Inflammatory macrophage treated with lipopolysaccharide for 1 hour (primary cell): ENCODE measurements at regions not wholly inside any gene's neighbourhood (a gene's known extent, or its start where the extent isn't known, plus 50 kb on each side); places are given as distances from the start of the nearest gene placed in this dataset.

Source experiments
- DNase-seq, 2 donors: peaks; one replicate each; pipeline ENCODE4 v3.0.0-alpha.2; 2020 to 2022

DNA sequence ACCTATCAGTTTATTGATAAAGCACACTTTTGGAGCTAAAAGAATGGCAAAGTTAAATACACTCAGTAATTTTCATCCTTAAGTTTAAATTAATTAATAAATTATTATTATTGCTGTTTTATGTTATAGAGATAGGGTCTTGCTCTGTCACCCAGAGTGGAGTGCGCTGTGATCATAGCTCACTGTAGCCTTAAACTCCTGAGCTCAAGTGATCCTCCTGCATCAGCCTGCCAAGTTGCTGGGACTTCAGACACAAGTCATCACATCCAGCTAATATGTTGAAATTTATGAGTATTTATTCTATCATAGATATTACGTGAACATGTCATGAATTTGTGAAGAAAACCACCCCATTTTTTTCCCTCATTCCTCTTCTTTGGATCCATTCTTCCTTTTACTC lies 64.2 kb downstream of the GJA1 start:
- DNase-seq, result no peak

DNA sequence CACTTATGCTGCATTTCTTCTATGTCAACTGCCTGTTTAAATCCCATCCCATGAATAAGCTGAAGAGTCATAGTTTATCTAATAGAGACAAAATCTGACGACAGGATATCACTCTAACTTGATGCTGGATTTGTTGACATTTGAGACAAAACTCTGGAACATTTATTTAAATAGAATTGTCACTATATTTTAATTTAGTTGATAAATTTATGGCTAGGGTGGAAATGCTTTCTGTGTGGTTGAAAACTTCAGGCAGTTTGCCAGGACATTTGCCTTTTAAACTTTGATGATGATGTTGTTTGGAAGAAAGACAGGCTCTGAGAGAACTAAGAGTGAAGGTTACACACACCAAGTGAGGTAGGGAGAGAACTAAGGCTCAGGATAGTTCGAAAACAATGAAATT lies 68.1 kb downstream of the GJA1 start:
- DNase-seq, result no peak

- peak; percentile 40 to 46 for DNase-seq
These were observed 68.8 kb downstream of the GJA1 start for GRCh38 chr6:121504227-121504626.

- no peak for DNase-seq
These were observed 69.8 kb downstream of the GJA1 start for GRCh38 chr6:121505284-121505683.

- peak in 1 of 2 donors; percentile 32 for DNase-seq
These were observed 71.6 kb downstream of the GJA1 start for GRCh38 chr6:121506761-121507754.

DNA sequence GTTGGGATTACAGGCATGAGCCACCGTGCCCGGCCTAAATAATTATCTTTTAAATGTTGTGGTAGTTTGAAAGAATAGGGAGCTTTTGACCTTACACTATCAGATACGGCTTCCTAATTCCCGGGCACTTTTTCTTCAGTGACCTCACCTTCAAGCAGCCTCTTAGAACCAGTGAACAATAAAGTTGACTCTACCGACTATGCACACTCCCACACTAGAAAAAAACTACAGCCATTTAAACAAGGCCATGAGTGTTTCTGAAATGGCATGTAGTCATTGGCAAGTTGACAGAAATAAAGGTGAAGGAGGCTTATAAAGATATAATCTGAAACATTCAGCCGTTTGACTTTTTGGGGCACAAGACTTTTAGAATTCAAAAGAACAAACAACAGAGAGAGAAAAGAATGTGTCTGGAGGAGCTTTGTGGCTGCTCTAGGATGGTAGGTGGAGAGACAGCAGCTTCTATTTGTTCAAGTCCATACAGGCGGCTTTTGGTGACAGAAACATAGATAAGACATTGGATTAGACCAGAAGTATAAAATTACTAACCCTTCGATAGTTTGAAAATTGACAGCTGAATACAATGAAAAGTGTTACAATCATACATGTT lies 75.2 kb downstream of the GJA1 start:
- DNase-seq, result no peak

- no peak for DNase-seq
These were observed 80.3 kb downstream of the GJA1 start for GRCh38 chr6:121515630-121516265.

DNA sequence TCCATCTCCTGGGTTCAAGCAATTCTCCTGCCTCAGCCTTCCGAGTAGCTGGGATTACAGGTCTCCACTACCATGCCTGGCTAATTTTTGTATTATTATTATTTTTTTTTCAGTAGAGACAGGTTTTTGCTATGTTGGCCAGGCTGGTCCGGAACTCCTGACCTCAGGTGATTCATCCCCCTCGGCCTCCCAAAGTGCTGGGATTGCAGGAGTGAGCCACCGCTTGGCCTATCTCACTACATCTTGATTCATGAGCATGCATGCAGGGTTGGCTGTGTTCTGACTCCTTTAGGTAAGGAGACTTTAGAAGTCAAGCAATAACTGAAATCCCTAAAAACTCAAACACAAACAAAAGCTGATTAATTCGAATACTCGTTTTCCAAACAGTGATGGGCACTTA lies 80.9 kb downstream of the GJA1 start:
- no peak for DNase-seq

- DNase-seq, result no peak
These were observed 85.1 kb downstream of the GJA1 start for GRCh38 chr6:121520337-121521163.

DNA sequence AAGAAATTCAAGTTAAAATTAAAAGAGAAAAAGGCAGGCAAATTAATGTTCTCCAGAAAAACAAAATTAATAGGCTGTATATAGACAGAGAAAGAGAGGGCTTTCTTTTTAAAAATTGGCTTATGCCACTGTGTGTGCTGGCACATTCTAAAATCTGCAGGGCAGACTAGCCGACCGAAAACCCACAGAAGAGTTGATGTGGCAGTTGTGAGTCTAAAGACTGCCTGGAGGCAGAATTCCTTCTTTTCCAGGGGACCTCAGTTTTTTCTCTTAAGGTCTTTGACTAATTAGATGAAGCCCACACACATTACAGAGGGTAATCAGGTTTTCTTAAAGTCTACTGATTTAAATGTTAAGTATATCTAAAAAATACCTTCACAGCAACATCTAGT lies 85.7 kb downstream of the GJA1 start:
- DNase-seq, result no peak

- DNase-seq, result no peak
These were observed 86.8 kb downstream of the GJA1 start for GRCh38 chr6:121522265-121522664.

DNA sequence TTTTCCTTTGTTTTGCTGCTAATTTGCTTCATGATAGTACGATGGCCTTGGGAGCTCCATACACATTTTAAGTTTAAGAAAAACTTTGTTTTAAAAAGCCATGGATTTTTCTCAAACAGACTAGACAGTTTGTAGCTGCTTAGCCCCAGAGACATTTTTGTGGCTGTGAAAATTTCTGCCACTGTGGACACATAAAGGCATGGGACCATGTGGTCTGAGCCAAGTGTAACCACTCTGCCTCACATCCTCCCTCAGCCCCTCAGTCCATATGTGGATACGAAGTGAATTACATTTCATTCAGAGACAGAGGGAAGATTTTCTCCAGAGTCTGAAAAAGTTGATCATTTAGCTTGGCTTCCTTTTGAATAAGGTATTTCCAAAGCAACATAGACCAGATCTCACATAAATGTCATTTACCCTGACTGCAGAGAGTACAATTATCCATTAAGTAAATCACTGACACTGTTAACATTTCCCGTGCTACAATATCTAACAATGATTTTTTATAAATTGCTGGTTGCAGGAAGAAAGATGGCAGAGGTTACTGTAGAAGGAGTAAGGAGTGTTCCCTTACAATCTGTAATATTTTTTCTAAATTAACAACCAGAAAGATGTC lies 87.4 kb downstream of the GJA1 start:
- DNase-seq, result no peak

- DNase-seq, result no peak
These were observed 88.2 kb downstream of the GJA1 start for GRCh38 chr6:121523628-121524027.

GRCh38 chr6:121526282-121526681 lies 90.8 kb downstream of the GJA1 start:
- no peak for DNase-seq

- DNase-seq, result no peak
These were observed 96.3 kb downstream of the GJA1 start for GRCh38 chr6:121531658-121532169.

DNA sequence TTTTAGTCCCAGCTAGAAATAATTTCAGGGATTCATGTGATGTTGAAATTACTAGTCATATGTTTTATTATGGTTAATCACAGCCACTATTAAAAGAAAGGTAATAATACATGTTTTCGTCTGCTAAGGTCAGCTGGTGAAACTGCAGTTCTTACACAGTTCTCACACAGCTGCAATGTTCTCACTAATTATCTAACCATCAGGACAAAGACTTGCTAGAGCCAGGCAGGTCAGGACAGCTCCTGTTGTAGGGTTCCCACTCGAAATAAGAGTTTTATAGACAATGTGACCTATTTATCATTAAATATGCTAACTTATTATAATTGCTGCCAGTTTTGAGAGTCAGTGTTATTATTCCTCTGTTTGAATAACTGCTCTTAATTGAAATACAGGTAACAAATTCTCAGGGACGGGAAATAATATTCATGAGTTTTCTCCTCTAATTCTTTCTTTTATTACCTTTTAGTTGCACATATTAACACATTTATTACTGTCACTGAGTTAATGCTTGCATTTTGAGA lies 97.9 kb downstream of the GJA1 start:
- no peak for DNase-seq

DNA sequence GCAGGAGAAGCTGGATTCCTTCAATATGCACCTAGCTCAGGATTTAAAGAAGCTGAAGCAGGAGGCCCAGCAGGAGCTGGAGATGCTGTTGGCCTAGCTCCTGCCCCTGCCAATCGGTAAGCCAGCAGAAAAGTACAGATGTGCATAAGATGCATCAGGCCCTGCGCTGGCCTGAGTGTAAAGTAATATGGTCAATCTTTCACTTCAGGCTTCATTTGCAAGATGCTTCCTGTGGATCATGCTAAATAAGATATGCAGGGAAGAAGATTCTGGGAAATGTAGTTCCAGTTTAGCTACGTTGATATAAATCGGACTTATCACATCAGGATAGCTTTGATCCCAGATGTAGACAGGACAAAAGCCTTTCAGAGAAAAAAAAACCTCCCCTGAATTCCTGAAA lies 100.3 kb downstream of the GJA1 start:
- no peak for DNase-seq

DNA sequence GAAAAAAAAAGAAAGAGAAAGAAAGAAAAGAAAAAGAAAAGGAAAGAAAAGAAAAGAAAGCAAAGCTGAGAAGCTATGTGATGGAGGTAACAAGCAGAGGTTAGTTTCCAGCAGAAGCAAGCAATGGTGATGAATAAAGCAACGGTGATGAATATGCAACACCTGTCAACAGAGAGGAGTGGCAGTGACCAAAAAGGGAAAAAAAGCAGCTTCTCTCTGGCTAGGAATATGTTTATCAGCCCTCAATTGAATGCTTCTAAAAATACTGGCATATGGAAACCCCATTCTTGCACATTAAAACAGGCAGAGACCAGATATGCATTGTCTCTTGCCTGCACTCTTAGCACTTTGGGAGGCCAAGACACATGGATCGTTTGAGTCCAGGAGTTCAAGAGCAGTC lies 100.9 kb downstream of the GJA1 start:
- no peak for DNase-seq

DNA sequence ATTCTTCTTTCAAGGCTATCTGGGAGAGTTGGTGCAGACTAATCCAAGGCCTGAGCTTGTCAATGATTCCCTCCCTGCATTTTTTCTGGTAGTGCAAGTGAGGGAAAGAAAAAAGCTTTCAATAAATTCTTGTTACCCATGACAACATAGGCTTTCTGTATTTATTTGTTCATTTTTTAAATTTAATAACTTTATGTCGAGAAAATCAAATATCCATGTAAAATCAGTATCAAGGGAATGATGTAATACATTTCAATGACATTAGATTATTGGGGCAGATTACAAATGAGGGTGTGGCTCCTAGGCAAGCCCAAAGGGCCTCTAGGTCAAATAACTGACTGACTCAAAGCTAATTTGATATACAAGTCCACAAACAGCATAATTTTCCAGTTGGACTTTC lies 104.0 kb downstream of the GJA1 start:
- DNase-seq, result no peak

DNA sequence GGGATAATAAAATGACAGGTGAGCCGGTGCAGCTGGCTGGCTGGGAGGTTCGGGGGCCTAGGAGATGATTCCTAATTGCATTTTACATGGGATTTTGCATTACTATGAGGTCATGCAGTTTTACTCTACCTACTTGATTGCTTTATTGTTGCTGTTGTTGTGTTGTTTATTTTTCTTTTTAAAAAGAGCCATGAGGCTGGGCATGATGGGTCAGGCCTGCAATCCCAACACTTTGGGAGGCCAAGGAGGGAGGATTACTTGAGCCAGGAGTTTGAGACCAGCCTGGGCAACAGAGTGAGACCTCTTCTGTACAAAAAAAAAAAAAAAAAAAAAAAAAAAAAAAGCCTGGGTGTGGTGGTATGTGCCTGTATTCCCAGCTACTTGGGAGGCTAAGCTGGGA lies 104.8 kb downstream of the GJA1 start:
- DNase-seq, result no peak

- DNase-seq, result no peak
These were observed 109.2 kb downstream of the GJA1 start for GRCh38 chr6:121544691-121545090.

DNA sequence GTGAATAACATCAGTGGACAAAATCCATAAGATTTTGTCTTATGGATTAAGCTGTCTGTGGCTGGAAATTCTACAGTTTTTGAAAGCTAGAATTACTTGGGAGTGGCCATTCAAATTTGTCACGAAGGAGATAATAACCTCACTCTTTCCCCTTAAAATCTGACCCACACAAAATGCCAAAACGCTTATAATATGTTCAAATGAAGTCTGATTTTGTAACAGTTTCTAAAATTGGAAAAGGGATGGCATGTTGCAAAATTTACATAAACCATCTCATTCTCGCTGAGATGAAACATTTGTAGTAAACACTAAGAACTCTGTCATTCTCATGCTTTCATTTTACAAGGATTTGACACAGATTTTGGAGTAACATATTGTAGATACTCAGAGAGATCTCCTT lies 112.7 kb downstream of the GJA1 start:
- DNase-seq, result no peak
